Right cardiac atrium (tissue), 5 donors: ENCODE measurements at regions not wholly inside any gene's neighbourhood (a gene's known extent, or its start where the extent isn't known, plus 50 kb on each side); places are given as distances from the start of the nearest gene placed in this dataset.

Source experiments
- ATAC-seq, 2 donors: fragments of 200-7000 bp; cut with Tn5 transposase; one replicate each; pipeline versions ENCODE4 v1.8.0 to v1.9.1; 2020; ENCODE audit warnings: moderate library complexity in 2 of 2, mild to moderate bottlenecking in 1 of 2
- DNase-seq, 3 donors: peaks; one replicate each; pipeline ENCODE4 v3.0.0-alpha.2; 2020
- H3K27ac ChIP-seq: one replicate; pipeline ENCODE4 v1.5.1; 2013; ENCODE audit warnings: mild to moderate bottlenecking, low read length, control low read depth, moderate library complexity
- H3K27me3 ChIP-seq: one replicate; pipeline ENCODE4 v1.6.1; 2013; ENCODE audit not compliant: control insufficient read depth, insufficient read depth
- H3K4me1 ChIP-seq: one replicate; pipeline ENCODE4 v1.6.1; 2013; ENCODE audit warnings: low read length; ENCODE audit not compliant: control insufficient read depth, insufficient read depth
- H3K4me3 ChIP-seq: one replicate; pipeline ENCODE4 v1.5.1; 2013; ENCODE audit warnings: low read length, control low read depth
- H3K9me3 ChIP-seq: one replicate; pipeline ENCODE4 v1.6.1; 2013; ENCODE audit warnings: low read length; ENCODE audit not compliant: control insufficient read depth
- WGBS: extraction: QIAGEN DNeasy Blood & Tissue Kit; methylation state at CpG from one replicate; pipeline ENCODE4 v1.1.7; 2013; 5-methylcytosine and 5-hydroxymethylcytosine counted together
- intact Hi-C, 4 donors: fragments of 100-400 bp; cut with DNase I; formaldehyde crosslinking; loops; one replicate each; pipeline versions ENCODE4 v1.11.0 to v1.14.0; 2022 to 2023
- donor health status: healthy with polysubstance abuse.
- donor health status: DM: no; HTN: yes; CAD: no.
- donor health status: DM: no; HTN: no; CAD: no.
- donor health status: DM: no; HTN: yes; CAD: no; lungs with severe emphysema.
- donor health status: DM: yes; HTN: yes; CAD: no.

DNA sequence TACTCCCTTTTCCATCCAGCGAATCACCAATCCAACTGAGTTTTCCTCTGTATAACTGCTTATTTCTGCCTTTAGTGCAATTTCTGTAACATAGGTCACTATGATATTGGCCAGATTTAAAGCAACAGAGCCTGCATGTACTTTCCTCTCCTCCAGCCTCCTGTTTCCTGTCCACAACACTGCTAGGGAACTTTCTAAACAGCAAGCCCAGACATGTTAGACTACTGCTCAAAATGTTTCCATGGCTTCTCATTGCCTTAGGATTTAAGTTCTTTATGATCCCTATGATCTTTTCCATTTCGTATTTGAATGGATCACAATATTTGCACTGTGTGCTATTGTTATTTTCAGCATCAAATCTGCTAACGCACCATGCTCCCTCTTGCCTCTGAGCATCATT is 481.7 kb upstream of the SLC10A2 start:
- no peaks in the 10 kb centered on the region for H3K27me3 ChIP-seq
- no peaks in the 10 kb centered on the region for H3K4me1 ChIP-seq
- DNase-seq (no peak), ATAC-seq (no peak)
- no peak overlapping the region for H3K27ac ChIP-seq
- intact Hi-C loops = no loop called here
- 58% methylated on average over 3 of the region's 3 CpGs for WGBS
- no peaks in the 10 kb centered on the region for H3K9me3 ChIP-seq
- H3K4me3 ChIP-seq = no peak overlapping the region

DNA sequence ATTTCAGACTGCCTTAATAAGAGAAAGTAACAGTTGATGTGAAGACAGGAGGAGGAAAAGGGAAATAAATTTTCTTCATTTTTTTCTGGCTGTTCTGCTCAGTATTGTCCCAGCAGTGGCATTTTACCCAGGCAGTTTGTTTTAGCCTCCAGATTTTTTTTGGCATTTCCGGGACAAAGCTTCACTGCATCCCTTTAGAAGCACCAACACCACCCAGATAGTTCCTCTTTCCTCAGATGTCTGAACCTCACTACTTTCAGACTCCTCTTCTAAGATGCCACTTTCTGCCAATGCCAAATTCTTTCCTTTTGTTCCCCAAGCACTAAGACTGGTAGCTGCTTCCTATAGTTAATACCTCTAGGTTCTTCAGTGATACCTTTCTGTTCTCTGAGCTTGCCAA is 480.1 kb upstream of the SLC10A2 start:
- Histone ChIP-seq H3K4me1 (no peaks in the 10 kb centered on the region), H3K4me3 (no peak overlapping the region), H3K9me3 (no peaks in the 10 kb centered on the region), H3K27me3 (no peaks in the 10 kb centered on the region), H3K27ac (no peak overlapping the region)
- ATAC-seq = no peak
- WGBS = 77% methylated on average over 1 of the region's 1 CpG
- intact Hi-C loops = no loop called here
- no peak for DNase-seq

DNA sequence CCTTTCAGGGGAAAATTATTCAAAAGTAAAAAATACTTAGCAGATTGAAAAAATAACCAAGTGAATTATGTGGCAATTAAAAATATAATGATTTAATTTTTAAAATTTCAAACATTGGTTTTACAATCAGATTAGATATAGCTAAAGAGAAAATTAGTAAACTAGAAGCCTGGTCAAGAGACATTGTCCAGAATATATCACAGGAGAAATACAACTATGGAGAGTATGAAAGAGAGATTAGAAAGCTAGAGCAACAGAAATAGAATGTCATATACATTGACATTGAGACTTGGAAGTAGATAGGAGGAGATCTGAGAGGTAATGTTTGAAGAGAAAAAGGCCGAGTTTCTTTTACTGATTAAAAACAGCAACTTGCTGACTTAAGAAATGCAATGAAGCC is 476.4 kb upstream of the SLC10A2 start:
- H3K4me3 ChIP-seq = no peak overlapping the region
- DNase-seq (no peak), ATAC-seq (no peak)
- no peak overlapping the region for H3K27ac ChIP-seq
- no peaks in the 10 kb centered on the region for H3K9me3 ChIP-seq
- H3K4me1 ChIP-seq = no peaks in the 10 kb centered on the region
- WGBS = 0% methylated on average over 1 of the region's 1 CpG
- intact Hi-C loops = no loop called here
- H3K27me3 ChIP-seq = no peaks in the 10 kb centered on the region

DNA sequence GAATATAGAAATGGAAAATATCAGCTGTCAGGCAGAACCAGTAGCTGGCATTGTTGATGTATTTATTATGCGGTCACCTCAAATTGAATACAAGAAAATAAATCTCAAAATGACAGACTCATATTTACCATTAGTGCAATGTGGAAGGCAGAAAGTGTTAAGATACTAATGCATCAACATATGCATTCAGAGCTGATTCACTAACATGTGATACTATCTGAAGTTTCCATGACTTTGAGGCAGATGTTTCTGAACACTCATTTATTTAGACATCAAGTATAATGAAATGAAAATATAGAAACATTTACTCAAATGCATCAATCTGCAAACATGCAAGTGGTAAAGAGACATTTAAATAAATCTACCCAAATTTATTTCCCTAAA is 474.2 kb upstream of the SLC10A2 start:
- Histone ChIP-seq H3K27ac (no peak overlapping the region), H3K27me3 (no peaks in the 10 kb centered on the region), H3K4me3 (no peak overlapping the region), H3K9me3 (no peaks in the 10 kb centered on the region), H3K4me1 (peaks cover 1% of the 10 kb centered on the region)
- ATAC-seq (no peak), DNase-seq (no peak)
- intact Hi-C loops = no loop called here
- 93% methylated on average over 1 of the region's 1 CpG for WGBS

DNA sequence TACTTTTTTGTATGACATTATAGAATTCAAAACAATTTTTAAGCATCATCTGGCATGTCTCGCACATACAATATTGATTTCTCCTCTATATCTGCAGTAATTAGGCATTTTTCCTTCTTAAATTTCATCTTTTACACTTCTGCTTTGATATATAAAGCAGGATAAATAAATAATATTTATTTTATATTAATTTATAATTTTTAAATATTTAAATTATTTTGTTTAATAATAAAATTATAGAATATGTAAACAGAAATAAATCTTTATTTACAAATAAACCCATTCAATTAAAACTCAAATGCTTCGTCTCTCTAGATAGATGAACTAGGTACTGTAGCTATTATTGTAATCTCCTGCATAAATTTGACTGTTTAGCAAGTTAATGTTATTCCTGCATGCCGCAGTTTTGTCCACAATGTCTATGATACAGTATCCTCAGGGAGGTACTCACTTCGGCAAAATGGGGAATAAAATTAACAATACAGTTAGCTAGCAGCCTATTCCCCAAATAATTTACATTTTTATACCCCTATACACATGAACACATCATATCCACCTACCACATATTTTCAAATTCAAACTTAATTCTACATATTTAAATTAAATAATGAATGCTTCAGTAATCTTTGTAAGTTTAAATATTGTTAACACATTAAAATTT is 473.6 kb upstream of the SLC10A2 start:
- Histone ChIP-seq H3K27ac (no peak overlapping the region), H3K9me3 (no peaks in the 10 kb centered on the region), H3K4me1 (peaks cover 1% of the 10 kb centered on the region), H3K27me3 (no peaks in the 10 kb centered on the region), H3K4me3 (no peak overlapping the region)
- WGBS = 84% methylated on average over 4 of the region's 4 CpGs
- DNase-seq (no peak), ATAC-seq (no peak)
- intact Hi-C loops = no loop called here

DNA sequence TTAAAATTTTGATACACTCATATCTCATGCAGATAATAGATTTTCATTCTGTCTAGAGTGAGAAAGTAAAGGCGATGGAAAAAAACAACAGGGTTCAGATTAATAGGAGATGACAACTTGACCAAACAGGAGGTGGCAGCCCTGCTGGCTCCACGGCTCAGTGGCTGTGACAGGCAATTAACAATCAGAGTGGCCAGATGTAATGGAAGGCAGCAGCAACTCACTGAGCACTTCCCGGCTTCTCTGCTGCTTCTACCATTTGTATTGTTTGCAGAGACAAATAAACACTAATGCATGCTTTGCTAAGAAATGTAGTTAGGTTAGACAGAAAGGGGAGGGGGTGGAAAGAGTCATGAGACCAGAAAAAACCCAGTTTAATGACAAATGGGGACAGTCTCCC is 473.0 kb upstream of the SLC10A2 start:
- 20% methylated on average over 3 of the region's 3 CpGs for WGBS
- H3K9me3 ChIP-seq = no peaks in the 10 kb centered on the region
- no peak for ATAC-seq
- H3K27me3 ChIP-seq = no peaks in the 10 kb centered on the region
- H3K4me3 ChIP-seq = no peak overlapping the region
- intact Hi-C loops = no loop called here
- no peak for DNase-seq
- H3K4me1 ChIP-seq = peaks cover 1% of the 10 kb centered on the region
- H3K27ac ChIP-seq = no peak overlapping the region

DNA sequence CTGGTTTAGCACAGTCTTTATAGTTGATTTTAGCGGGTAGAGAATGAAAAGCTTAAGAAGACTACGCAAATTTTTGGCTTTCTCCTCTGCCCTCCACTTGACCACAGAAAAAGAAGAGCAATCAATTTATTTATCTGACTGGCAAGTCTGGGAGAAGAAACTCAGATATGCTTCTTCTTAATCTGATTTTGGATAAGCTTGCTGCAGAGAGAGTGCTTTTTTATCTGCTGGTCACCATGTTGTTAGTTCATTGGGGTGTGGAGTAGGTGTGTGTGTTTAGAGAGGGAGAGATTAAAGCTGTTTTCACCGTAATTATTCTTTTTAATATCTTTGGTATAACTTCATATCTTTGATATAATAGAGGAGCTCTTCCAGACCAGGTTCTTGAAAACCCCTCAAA is 471.4 kb upstream of the SLC10A2 start:
- ATAC-seq (no peak), DNase-seq (no peak)
- 84% methylated on average over 3 of the region's 3 CpGs for WGBS
- Histone ChIP-seq H3K27ac (no peak overlapping the region), H3K4me3 (no peak overlapping the region), H3K9me3 (no peaks in the 10 kb centered on the region), H3K27me3 (no peaks in the 10 kb centered on the region), H3K4me1 (peaks cover 1% of the 10 kb centered on the region)
- intact Hi-C loops = no loop called here

DNA sequence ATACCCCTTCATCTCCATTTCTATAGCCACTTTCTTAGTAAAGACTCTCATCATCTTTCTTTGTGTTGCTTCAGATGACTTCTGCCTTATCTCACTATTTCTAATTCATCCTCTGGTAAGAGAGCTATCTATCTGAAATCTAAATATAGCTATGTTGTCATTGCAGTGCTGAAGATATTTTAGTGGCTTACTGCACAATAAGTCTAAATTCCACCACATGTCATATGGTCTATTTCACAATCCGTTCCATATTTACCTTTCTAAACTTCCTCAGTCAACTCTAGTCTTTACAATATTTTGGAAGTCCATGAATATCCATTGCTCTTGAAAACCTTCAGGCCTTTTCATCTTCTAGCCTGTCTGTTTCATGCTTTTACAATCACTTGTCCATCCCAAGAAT is 465.1 kb upstream of the SLC10A2 start:
- intact Hi-C loops = no loop called here
- no peaks in the 10 kb centered on the region for H3K9me3 ChIP-seq
- H3K27me3 ChIP-seq = no peaks in the 10 kb centered on the region
- ATAC-seq (no peak), DNase-seq (no peak)
- 41% methylated on average over 1 of the region's 1 CpG for WGBS
- H3K27ac ChIP-seq = no peak overlapping the region
- no peak overlapping the region for H3K4me3 ChIP-seq
- H3K4me1 ChIP-seq = no peaks in the 10 kb centered on the region

DNA sequence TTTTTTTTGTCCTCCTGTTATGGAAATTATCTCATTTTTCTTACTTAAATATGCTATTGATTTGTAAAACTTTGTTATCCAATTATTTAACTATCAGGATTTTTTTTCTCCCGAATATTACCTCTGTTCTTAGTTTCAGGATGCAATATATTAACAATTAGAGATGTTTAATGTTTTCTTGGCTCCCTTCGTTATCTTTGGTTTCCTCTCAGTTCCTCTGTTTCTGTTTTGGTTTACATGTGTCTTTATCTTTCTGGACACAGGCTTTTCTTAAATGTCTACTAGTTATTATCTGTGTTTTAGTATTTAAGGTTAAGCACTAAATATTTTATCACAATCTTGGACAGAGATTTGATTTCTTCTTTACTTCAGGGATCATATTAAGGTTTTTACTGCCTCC is 462.2 kb upstream of the SLC10A2 start:
- Histone ChIP-seq H3K4me1 (no peaks in the 10 kb centered on the region), H3K27ac (no peak overlapping the region), H3K27me3 (no peaks in the 10 kb centered on the region), H3K4me3 (no peak overlapping the region), H3K9me3 (no peaks in the 10 kb centered on the region)
- ATAC-seq (no peak), DNase-seq (no peak)
- WGBS = 47% methylated on average over 2 of the region's 2 CpGs
- intact Hi-C loops = no loop called here

DNA sequence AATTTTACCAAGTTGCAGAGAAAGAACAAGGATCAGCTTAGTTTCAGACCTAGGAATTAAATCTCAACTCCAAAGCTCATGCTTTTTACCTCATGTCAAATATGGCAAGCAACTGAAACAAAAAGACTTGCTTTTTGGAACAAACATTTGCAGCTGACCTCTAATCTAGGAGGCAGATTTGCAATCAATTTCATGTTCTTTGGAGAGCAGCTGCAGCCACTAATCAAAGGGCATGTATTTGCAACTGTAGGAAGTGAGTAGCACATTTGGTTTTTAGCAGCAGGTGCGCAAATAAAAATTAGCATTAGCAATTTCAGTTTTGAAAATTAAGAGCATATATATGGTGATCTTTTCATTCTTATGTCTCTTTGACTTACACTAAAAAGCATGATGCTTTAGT is 459.3 kb upstream of the SLC10A2 start:
- 93% methylated on average over 1 of the region's 1 CpG for WGBS
- intact Hi-C loops = no loop called here
- H3K4me3 ChIP-seq = no peak overlapping the region
- H3K9me3 ChIP-seq = no peaks in the 10 kb centered on the region
- no peak for DNase-seq
- H3K27ac ChIP-seq = no peak overlapping the region
- no peaks in the 10 kb centered on the region for H3K27me3 ChIP-seq
- ATAC-seq = no peak
- H3K4me1 ChIP-seq = no peaks in the 10 kb centered on the region

DNA sequence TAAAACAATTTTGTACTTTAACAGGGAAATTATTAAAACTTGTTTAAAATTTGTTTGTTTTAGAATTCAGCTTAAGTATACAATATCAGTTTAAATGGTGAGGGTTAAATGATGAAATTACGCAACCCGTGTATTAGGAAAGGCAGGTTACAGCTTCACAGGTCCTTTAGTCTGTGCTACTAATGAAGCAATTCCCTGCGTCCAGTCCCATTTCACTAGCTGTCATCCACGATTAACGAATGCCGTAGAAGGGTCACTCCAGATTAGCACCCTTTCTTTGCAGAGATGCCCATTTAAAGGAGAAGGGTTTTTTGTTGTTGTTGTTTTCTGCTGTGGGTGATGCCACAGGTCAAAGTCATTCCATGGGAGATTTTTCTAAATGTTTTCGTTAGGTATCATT is 457.6 kb upstream of the SLC10A2 start:
- H3K4me3 ChIP-seq = no peak overlapping the region
- H3K27me3 ChIP-seq = no peaks in the 10 kb centered on the region
- no peaks in the 10 kb centered on the region for H3K9me3 ChIP-seq
- H3K4me1 ChIP-seq = no peaks in the 10 kb centered on the region
- intact Hi-C loops = no loop called here
- ATAC-seq (no peak), DNase-seq (no peak)
- 84% methylated on average over 7 of the region's 7 CpGs for WGBS
- no peak overlapping the region for H3K27ac ChIP-seq

DNA sequence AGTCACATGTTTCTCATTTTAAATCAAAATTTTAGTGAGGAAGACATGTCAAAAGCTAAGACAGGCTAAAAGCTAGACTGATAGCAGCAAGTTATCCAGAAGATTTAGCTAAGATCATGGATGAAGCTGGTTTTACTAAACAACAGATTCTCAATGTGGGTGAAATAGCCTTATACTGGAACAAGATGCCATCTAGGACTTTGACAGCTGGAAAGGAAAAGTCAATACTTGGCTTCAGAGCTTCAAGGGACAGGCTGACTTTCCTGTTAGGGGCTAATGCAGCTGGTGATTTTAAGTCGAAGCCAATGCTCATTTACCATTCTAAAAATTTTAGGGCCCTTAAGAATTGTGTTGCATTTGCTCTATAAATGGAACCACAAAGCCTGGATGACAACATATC is 455.3 kb upstream of the SLC10A2 start:
- 78% methylated on average over 1 of the region's 1 CpG for WGBS
- no peak overlapping the region for H3K4me3 ChIP-seq
- H3K9me3 ChIP-seq = no peaks in the 10 kb centered on the region
- no peaks in the 10 kb centered on the region for H3K27me3 ChIP-seq
- intact Hi-C loops = no loop called here
- ATAC-seq (no peak), DNase-seq (no peak)
- no peak overlapping the region for H3K27ac ChIP-seq
- no peaks in the 10 kb centered on the region for H3K4me1 ChIP-seq
